HG02970 (cell line): ENCODE measurements at regions not wholly inside any gene's neighbourhood (a gene's known extent, or its start where the extent isn't known, plus 50 kb on each side); places are given as distances from the start of the nearest gene placed in this dataset.

Source experiments
- ATAC-seq: cut with Tn5 transposase; IDR thresholded peaks from one replicate; pipeline ENCODE4 v1.9.1; 2021; ENCODE audit warnings: mild to moderate bottlenecking, moderate library complexity, moderate number of reproducible peaks; ENCODE audit not compliant: unreplicated experiment, low FRiP score

DNA sequence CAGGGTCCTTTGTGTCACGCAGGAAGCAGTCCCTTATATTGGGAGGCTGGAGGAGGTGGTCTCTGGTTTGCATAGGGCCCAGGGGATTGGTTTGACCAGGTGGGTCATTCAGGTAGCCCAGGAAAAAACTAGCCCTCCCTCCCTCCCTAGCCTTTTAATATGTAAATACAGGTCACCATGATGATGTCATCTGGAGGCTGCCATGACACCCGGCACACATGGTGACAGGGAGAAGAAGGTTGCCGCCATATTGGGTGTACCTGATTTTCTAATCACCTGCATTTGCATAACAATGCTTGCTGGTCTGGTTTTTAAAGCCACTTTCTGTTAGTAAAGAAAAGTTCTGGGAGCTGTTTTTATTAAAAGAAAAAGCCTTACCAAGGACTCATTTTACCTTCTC, 791.0 kb upstream of the ADGRL4 start:
- no peak for ATAC-seq

DNA sequence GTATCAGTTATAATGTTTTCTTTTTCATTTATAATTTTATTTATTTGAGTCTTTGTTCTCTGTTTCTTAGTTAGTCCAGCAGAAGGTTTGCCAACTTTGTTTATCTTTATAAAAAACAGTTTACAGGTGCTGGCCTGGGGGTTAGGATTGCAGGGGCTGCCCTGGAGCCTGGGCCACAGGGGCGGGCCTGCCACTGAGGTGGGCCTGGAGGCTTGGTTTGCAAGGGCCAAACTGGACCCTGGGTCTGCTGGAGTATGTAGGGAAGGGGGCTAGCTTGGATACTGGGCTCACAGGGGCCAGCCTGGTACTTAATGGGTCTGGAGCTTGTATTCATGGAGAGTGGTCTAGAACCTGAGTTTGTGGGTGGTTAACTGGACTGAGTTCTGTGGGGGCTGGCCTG, 789.9 kb upstream of the ADGRL4 start:
- ATAC-seq = no peak

DNA sequence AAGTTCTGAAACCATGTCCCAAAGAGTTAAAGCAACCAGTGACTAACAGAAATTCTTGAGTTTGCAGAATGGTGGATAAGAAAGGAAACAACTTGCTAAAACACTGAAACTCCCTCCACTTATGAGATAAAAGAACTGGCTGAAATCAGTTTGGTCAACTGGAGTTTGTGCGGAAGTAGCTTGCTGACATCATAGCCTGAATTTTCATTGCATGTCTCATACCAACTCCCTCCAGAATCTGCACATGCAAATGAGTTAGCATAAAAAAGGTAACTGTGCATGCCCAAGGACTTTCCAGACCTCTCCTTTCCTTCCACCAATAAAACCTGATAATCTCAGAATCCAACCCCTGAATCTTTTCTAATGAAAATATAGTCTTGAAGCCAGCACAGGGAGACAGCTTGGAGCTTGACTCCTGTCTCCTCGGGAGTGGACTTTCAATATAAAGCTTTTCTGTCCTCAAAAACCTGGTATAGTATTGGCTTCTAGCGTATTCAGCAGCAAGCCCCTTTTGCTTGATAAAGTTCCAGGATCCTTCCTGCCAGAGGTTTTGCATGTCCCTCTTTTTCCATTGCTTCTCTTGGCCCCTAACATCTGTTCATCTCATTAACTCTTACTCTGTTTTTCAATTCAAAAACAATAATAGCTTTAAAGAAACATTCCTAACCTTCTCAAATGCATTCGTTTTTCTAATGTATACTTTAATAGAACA, 785.8 kb upstream of the ADGRL4 start:
- ATAC-seq = no peak

DNA sequence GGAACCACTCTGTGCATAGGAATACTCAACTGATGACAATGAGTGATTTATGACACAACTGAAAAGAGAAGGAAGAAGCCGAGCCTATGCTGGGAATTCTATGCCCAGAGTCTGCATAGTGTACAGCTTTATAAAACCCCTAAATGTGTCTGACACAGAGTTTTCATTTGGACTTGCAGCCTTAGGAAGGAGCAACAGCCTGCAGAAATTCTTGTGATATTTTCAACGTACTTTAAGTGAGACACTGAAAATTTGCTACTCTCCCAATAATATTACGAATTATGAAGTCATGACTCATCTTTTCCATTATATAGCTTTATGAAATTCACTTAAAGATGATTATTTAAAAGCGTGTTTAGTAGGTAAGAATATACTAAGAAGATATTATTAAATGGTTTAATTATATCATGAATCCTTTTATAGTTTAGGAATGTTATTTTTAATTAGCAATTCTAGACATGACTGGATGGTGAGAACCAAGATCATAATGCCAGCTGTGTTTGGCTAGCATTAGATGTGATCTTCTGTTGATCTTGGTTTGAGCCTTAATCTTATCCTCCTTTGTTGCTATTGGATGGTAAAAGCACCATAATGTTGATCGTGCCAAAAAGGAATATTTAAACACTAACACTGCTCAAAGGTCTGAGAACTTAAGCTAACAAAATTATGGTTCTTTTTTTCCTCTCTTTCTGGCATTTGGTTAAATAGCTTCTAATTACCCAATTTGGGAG, 785.1 kb upstream of the ADGRL4 start:
- no peak for ATAC-seq

- ATAC-seq = no peak
Observed at GRCh38 chr1:79790950-79791349, 784.4 kb upstream of the ADGRL4 start.

DNA sequence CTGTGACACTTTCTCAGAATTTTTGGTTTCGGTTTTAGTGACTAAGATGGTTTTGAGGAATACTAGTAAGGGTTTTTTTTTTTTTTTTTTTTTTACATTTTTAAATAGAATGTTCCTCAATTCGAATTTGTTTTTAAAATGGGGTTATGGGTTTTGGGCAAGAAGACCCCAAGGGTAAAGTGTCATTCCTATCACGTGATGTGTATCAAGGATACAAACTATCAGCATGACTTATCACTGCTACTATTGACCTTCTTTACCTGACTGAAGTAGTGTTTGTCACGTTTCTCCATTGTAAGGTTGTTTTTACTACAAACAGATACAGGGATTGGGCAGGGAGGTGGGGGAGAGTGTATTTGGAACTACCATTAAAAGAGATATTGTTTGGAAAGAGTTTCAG, 781.1 kb upstream of the ADGRL4 start:
- no peak for ATAC-seq

DNA sequence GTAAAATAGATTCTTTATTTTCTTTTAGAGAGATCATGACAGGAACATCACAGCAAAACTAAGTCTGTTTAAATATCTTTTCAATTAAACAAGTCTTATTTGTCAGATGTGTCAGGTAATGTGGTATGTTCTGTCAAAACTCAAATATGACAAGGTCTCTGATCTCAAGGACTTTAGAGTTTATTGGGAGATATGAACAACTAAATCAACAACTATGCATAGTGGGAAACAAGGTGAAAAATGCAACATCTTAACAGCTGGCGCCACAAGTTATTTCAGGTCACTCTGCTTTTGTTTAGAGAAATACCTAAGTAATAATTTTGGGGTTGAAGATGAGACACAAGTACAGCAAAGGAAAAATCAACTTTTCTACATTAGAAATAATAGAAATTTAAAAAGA, 779.4 kb upstream of the ADGRL4 start:
- no peak for ATAC-seq

DNA sequence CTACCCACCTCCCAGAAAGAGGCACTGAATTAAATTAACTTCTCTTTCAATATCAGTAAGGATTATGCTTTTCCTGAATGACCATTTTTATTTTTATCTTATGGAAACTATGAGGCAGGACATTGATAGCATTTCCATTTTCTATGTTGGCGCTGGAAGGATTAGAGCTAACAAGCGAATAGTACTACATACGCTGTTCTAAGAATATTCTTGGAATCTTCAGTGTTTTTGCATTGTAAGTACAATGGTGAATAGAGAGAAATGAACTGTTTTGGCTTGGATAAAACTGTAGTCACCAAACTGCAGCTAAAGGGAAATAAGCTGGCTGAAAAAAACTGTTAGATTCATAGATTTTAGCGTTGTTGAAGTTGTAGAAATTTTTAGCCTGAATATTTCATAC, 779.0 kb upstream of the ADGRL4 start:
- no peak for ATAC-seq

GRCh38 chr1:79781261-79781660, 774.7 kb upstream of the ADGRL4 start:
- ATAC-seq = no peak

GRCh38 chr1:79777481-79778219, 771.1 kb upstream of the ADGRL4 start:
- peak; percentile 99 for ATAC-seq

DNA sequence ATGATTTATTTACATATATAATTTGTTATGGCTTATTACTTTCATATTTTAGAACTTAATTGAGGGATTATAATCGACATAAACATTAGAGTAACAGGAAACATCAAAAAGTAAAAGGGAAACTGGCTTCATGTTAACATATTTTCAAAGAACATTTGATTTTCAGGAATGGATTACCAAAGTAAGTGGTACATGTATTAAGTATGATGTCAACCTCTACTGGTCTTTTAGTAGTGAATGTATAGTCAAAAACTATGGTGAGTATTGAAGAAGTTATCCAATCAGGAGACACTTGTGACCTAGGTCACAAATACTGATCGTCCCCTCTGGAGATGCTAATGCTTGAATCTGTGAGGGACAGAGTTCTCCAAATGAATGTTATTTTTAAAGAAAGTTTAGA, 768.9 kb upstream of the ADGRL4 start:
- no peak for ATAC-seq

DNA sequence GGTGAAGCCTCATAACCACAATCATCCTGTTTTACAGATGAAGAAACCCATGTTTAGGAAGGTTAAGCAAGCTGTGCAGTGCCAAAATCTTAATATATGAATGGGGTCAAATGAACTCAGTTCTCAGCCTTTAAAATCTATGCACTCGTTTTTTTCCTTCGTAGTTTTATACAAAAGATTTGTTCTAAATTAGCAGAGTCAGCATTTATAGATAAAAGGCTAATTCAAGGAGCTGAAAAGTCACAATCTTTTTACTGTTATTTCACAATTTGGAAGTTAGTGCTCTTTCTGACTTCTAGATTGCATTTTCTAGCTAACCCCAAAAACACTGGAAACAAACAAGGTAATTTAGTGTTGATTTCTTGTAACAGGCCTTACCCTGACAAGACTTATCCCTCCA, 766.9 kb upstream of the ADGRL4 start:
- no peak for ATAC-seq

DNA sequence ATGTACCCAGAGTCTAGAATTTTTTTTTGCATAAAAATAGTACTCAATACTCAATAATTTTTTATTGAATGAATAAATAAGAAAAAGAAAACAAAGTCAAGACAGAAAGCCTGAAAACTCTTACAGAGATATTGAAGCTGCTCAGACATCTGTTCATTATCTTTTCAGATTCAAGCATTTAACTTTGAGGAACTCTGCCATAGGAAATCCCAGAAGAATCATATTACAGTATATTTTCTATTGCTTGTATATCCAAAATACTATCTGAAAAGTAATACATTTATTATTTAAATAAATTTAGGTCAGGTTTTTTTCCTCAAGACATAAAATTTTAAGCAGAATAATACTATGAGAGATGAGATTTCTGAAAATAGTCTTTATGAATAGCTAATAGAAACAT, 755.9 kb upstream of the ADGRL4 start:
- ATAC-seq = no peak

- ATAC-seq = no peak
Observed at GRCh38 chr1:79760531-79760930, 754.0 kb upstream of the ADGRL4 start.

DNA sequence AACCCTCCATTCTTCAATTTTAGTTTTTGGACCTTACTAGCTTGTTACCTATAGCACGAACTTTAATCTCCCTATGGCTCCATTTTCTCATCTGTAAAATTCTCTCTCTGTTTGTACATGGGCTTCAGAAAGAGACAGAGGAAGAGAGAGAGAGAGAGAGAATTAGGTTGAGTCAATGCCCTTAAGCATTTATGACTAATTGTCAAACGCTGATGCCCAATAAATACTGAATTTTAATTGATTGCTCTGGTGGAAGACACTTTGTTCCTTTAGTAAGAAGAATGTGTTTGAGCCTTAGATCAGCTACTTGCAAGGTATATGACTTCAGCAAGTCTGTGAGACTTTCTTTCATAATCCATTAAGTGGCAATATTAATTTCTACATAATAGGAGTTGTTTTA, 743.1 kb upstream of the ADGRL4 start:
- no peak for ATAC-seq

- no peak for ATAC-seq
Observed at GRCh38 chr1:79745929-79746328, 739.4 kb upstream of the ADGRL4 start.

DNA sequence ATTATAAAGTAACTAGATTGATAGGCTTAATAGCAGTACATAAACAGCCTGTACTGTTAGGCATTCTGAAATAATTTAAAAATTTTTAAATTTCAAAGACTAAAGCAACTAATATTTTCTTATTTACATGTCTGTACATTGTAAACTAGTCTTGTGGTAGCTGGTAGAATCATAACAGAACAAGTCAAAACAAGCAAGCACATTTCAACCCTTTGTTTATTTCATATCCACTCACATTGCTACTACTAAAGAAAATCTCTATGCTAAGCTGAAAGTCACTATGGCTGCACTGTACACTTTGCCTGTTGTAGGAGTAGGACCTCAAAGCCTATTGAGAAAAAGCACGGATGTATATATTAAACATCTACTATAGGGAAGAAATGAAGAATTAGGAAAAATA, 738.2 kb upstream of the ADGRL4 start:
- ATAC-seq = no peak

- peak; percentile 94 for ATAC-seq
Observed at GRCh38 chr1:79741720-79742421, 735.3 kb upstream of the ADGRL4 start.

DNA sequence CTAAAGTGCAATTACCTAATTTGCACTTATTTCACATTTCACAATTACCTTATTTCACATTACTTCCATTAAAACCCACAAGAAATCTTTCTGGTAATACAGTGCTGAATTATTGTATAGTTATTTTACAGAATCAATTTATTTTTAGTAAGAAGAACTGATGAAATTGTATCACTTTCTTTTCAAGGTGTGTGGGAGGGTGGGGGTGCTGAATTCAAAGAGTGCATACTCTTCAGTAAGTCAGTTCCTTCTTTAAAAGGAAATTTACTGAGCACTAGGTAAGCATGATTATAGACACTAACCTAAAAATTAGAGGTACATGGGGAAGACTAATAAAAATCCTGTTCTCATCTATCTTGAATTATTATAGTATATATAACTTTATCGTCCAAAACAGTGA, 731.6 kb upstream of the ADGRL4 start:
- no peak for ATAC-seq

- no peak for ATAC-seq
Observed at GRCh38 chr1:79737193-79737592, 730.7 kb upstream of the ADGRL4 start.

DNA sequence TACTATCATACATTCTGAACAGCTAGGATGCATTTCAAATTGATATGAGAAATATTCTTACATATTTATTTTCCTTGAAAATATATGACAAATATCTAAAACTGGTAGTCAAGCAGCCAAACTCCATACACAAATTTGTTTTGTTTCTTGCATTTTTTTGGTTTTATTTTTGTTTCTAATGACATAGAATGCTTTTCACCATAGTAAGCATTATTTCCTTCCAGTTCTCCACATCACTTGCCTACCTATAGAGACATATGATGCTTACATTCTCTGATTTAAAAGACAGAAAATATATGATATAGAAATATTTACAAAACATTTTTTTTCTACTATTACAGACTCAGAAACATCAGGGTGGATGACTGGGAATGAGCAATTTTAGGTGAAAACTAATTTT, 726.4 kb upstream of the ADGRL4 start:
- no peak for ATAC-seq
